Upper lobe of right lung (tissue), 1 donor: ENCODE measurements at regions not wholly inside any gene's neighbourhood (a gene's known extent, or its start where the extent isn't known, plus 50 kb on each side); places are given as distances from the start of the nearest gene placed in this dataset.
A peak's percentile ranks its signal among the peaks of the same experiment; 100 is the strongest.
"Not testable (repeated sequence)": the region's sequence is repeated elsewhere in the genome, so short reads cannot be mapped to it uniquely, and the experiment has no call there.

Experiments
- ATAC-seq: fragments of 200-7000 bp; cut with Tn5 transposase; one replicate; pipeline ENCODE4 v1.9.1; 2020; ENCODE audit warnings: mild to moderate bottlenecking, moderate library complexity
- DNase-seq: peaks from one replicate; pipeline ENCODE4 v3.0.0-alpha.2; 2020
- H3K27ac ChIP-seq: fragments of 200-600 bp; one replicate; pipeline ENCODE4 v1.8.0; 2022
- H3K27me3 ChIP-seq: fragments of 200-600 bp; one replicate; pipeline ENCODE4 v1.8.0; 2022; ENCODE audit warnings: mild to moderate bottlenecking
- H3K36me3 ChIP-seq: fragments of 200-600 bp; one replicate; pipeline ENCODE4 v1.8.0; 2022
- H3K4me1 ChIP-seq: fragments of 200-600 bp; one replicate; pipeline ENCODE4 v1.8.0; 2022
- H3K4me3 ChIP-seq: fragments of 200-600 bp; one replicate; pipeline ENCODE4 v1.8.0; 2022; ENCODE audit warnings: mild to moderate bottlenecking
- H3K9me3 ChIP-seq: fragments of 200-600 bp; one replicate; pipeline ENCODE4 v1.8.0; 2022
- intact Hi-C: fragments of 100-400 bp; cut with DNase I; formaldehyde crosslinking; loops from one replicate; pipeline ENCODE4 v1.11.0; 2022
- TF ChIP-seq, protein P1 (sequence below): fragments of 200-600 bp; IDR thresholded peaks from one replicate; pipeline ENCODE4 v1.8.0; 2022; ENCODE audit warnings: antibody characterized with exemption
- donor health status: DM: no; HTN: yes; CAD: no; lungs with severe emphysema.

DNA sequence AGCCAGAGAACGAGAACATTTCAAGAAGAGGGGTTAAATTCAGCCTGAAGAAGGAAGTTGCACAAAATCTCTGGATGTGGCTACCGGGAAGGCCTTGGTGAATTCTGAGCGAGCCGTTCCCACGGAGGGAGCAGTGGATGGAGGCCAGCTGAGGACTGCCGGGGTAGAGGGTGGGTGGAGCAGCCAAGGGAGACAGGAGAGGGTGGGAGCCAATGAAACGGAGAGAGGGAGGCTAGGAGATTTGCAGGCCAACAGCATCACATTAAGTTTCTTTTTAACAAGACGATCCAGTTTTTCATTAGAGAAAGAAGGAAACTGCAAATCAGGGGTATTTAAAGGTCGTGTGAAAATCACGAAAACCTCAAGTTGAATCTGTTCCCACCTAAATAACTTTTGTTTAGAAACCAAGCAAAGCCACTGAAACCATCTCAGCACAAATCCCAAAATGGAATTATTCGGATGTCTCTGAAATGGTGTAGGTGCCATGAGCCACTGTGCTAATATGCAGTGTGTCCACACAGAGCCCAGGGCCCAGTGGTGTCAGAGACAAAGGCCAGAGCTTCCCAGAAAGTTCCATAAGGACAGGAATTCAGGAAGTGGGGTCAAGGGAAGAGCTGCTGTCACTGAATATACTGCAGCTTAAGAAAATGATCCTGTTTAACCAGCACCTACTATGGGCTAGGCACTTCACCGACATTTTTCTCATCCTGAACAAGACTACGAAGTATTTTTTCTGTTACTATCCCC, 59.7 kb upstream of the SLC35C1 start:
- H3K4me1 ChIP-seq, result no peaks in the 10 kb centered on the region
- intact Hi-C loops, result no loop called here
- H3K9me3 ChIP-seq, result no peaks in the 10 kb centered on the region
- no peak overlapping the region for H3K27ac ChIP-seq
- peak; percentile 26 for ATAC-seq
- H3K36me3 ChIP-seq, result no peaks in the 10 kb centered on the region
- no peak for DNase-seq
- TF ChIP-seq, protein P1, sequence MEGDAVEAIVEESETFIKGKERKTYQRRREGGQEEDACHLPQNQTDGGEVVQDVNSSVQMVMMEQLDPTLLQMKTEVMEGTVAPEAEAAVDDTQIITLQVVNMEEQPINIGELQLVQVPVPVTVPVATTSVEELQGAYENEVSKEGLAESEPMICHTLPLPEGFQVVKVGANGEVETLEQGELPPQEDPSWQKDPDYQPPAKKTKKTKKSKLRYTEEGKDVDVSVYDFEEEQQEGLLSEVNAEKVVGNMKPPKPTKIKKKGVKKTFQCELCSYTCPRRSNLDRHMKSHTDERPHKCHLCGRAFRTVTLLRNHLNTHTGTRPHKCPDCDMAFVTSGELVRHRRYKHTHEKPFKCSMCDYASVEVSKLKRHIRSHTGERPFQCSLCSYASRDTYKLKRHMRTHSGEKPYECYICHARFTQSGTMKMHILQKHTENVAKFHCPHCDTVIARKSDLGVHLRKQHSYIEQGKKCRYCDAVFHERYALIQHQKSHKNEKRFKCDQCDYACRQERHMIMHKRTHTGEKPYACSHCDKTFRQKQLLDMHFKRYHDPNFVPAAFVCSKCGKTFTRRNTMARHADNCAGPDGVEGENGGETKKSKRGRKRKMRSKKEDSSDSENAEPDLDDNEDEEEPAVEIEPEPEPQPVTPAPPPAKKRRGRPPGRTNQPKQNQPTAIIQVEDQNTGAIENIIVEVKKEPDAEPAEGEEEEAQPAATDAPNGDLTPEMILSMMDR, result no peak
- H3K27me3 ChIP-seq, result peaks cover 8% of the 10 kb centered on the region
- H3K4me3 ChIP-seq, result no peak overlapping the region

DNA sequence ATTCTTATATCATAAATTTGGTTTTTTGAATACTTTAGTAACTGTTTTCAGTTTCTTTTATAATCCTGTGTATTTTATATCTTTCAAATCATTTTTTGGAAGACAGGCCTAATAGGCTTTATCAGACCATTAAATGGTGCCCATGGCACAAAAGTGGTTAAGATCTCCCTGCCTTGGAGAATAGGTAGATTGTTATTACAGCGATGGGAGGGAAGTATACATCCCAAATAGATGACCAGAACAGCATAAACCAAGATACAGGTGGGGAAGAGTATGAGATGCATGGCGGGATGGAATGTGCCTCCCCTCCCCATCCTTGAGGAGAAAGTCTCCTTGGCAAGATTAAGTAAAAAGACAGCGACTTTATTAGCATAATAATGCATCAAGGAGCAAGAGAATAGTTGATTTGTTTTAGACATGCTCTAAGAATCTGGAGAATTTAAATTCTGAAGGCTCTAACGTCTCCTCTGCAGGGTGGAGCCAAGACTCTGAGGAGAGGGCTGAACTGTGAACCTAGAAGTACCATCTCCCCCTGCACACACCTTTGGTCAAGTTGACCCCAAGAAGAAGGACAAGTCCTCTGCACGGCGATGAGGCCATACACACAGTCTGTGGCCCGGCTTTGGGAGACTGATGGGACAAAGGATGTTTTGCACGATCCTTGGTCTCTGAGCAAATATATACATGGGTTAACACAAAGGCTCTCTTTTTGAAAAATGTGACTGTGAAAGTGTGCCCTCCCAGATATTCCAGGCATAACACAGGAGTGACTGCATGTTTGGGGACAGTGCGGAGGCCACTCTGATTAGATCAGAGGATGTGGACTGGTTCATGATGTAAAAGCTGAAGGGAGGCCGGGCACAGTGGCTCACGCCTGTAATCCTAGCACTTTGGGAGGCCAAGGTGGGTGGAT, 61.1 kb upstream of the SLC35C1 start:
- intact Hi-C loops, result no loop called here
- Histone ChIP-seq H3K9me3 (no peaks in the 10 kb centered on the region), H3K4me3 (no peak overlapping the region), H3K27me3 (no peaks in the 10 kb centered on the region), H3K27ac (no peak overlapping the region), H3K36me3 (no peaks in the 10 kb centered on the region), H3K4me1 (no peaks in the 10 kb centered on the region)
- ATAC-seq (no peak), DNase-seq (no peak)
- TF ChIP-seq, protein P1, result no peak

DNA sequence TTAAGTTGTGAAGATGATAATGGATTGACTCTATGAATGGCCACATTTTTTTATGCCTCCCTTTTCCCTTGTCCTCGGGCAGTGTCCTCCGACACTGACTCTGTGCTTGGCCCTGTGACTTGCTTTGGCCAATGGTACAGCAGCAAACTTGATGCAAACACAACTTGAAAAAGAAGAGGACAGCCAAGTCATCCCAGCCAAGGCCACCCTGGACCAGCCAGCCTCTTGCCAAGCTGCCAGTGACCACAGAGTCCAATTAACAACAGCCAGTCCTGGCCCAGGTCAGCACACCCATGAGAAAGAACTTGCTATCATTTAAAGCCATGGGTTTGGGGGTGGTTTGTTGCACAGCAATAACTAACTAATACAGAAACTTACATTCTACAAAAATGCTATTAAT, 63.4 kb upstream of the SLC35C1 start:
- Histone ChIP-seq H3K4me3 (no peak overlapping the region), H3K27me3 (no peaks in the 10 kb centered on the region), H3K4me1 (no peaks in the 10 kb centered on the region), H3K27ac (no peak overlapping the region), H3K9me3 (no peaks in the 10 kb centered on the region), H3K36me3 (no peaks in the 10 kb centered on the region)
- DNase-seq, result no peak
- TF ChIP-seq, protein P1, result no peak
- ATAC-seq, result no peak
- intact Hi-C loops, result no loop called here

DNA sequence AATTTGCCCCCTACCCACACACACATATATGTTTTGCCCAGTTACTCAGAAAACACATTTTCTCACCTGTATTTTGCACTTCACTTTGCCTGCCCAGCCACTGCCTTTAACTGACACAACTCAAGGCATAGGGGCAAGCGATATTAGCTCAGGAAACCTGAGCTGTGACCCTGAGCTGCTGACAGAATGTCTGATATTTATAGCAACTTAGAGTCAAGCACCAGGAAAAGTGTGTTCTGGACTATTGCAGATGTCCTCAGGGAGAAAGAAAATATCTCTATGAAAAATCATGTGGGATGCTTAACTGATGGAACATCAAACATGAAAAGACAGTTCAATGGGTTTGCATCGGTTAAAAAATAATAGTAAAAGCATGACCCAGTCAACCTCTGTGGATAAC, 63.9 kb upstream of the SLC35C1 start:
- TF ChIP-seq, protein P1, result no peak

DNA sequence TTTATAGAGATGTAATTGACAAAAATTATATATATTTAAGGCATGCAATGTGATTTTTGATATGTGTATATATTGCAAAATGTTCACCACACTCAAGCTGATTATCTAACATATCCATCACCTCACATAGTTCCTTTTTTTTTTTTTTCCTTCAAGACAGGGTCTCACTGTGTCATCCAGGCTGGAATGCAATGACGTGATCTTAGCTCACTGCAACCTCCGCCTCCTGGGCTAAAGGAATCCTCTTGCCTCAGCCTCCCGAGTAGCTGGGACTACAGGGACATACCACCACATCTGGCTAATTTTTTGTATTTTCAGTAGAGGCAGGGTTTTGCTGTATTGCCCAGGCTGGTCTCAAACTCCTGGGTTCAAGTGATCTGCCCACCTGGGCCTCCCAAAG, 65.1 kb upstream of the SLC35C1 start:
- Histone ChIP-seq H3K27me3 (no peaks in the 10 kb centered on the region), H3K36me3 (no peaks in the 10 kb centered on the region), H3K4me1 (no peaks in the 10 kb centered on the region), H3K9me3 (no peaks in the 10 kb centered on the region), H3K4me3 (no peak overlapping the region), H3K27ac (no peak overlapping the region)
- no peak for DNase-seq
- no peak for ATAC-seq
- TF ChIP-seq, protein P1, result no peak
- intact Hi-C loops, result no loop called here

More for the DNA sequence above, 63.9 kb upstream of the SLC35C1 start:
- intact Hi-C loops, result no loop called here
- Histone ChIP-seq H3K27me3 (no peaks in the 10 kb centered on the region), H3K9me3 (no peaks in the 10 kb centered on the region), H3K4me1 (no peaks in the 10 kb centered on the region), H3K4me3 (no peak overlapping the region), H3K27ac (no peak overlapping the region), H3K36me3 (no peaks in the 10 kb centered on the region)
- ATAC-seq (no peak), DNase-seq (no peak)

DNA sequence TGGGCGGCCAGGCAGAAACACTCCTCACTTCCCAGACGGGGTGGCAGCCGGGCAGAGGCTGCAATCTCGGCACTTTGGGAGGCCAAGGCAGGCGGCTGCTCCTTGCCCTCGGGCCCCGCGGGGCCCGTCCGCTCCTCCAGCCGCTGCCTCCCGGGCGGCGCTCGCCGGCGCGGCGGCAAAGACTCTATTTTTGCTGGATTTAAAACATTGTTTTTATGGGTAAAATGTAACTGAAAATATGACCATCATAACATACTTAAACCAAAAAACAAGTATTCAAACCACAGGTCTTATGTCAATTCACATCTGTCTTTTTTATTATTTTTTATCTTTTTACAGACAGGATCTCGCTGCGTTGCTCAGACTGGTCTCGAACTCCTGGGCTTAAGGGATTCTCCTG, 65.9 kb upstream of the SLC35C1 start:
- H3K4me3 ChIP-seq, H3K27me3 ChIP-seq, H3K27ac ChIP-seq, H3K9me3 ChIP-seq, H3K4me1 ChIP-seq, intact Hi-C loops, ATAC-seq, DNase-seq, H3K36me3 ChIP-seq: not testable (repeated sequence)

DNA sequence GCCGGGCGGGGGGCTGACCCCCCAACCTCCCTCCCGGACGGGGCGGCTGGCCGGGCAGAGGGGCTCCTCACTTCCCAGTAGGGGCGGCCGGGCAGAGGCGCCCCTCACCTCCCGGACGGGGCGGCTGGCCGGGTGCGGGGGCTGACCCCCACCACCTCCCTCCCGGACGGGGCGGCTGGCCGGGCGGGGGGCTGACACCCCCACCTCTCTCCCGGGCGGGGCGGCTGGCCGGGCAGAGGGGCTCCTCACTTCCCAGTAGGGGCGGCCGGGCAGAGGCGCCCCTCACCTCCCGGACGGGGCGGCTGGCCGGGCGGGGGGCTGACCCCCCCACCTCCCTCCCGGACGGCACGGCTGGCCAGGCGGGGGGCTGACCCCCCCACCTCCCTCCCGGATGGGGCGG, 66.8 kb upstream of the SLC35C1 start:
- H3K36me3 ChIP-seq, H3K9me3 ChIP-seq, H3K4me3 ChIP-seq, ATAC-seq, H3K27ac ChIP-seq, H3K4me1 ChIP-seq, DNase-seq, intact Hi-C loops, H3K27me3 ChIP-seq: not testable (repeated sequence)
